GM21717 (cell line): ENCODE measurements at regions not wholly inside any gene's neighbourhood (a gene's known extent, or its start where the extent isn't known, plus 50 kb on each side); places are given as distances from the start of the nearest gene placed in this dataset.

Source experiments
- ATAC-seq: cut with Tn5 transposase; IDR thresholded peaks from one replicate; pipeline ENCODE4 v1.9.1; 2021; ENCODE audit warnings: mild to moderate bottlenecking, moderate library complexity; ENCODE audit not compliant: unreplicated experiment

- no peak for ATAC-seq
Observed at GRCh38 chr2:217289177-217289906, 429.5 kb upstream of the TNP1 start.

GRCh38 chr2:217288472-217289063 lies 428.7 kb upstream of the TNP1 start:
- no peak for ATAC-seq

GRCh38 chr2:217286833-217287232 lies 427.0 kb upstream of the TNP1 start:
- ATAC-seq: no peak

GRCh38 chr2:217285926-217286325 lies 426.1 kb upstream of the TNP1 start:
- ATAC-seq: no peak

- ATAC-seq: no peak
Observed at GRCh38 chr2:217283460-217283859, 423.6 kb upstream of the TNP1 start.

- ATAC-seq: no peak
Observed at GRCh38 chr2:217282531-217282930, 422.7 kb upstream of the TNP1 start.

- no peak for ATAC-seq
Observed at GRCh38 chr2:217279556-217279955, 419.7 kb upstream of the TNP1 start.

- no peak for ATAC-seq
Observed at GRCh38 chr2:217279140-217279539, 419.3 kb upstream of the TNP1 start.

- no peak for ATAC-seq
Observed at GRCh38 chr2:217277646-217278398, 418.0 kb upstream of the TNP1 start.

- no peak for ATAC-seq
Observed at GRCh38 chr2:217276433-217276832, 416.6 kb upstream of the TNP1 start.

- ATAC-seq: no peak
Observed at GRCh38 chr2:217275091-217275490, 415.2 kb upstream of the TNP1 start.

GRCh38 chr2:217274578-217274977 lies 414.7 kb upstream of the TNP1 start:
- ATAC-seq: no peak

GRCh38 chr2:217273851-217274250 lies 414.0 kb upstream of the TNP1 start:
- no peak for ATAC-seq

GRCh38 chr2:217273162-217273561 lies 413.3 kb upstream of the TNP1 start:
- ATAC-seq: no peak

- ATAC-seq: no peak
Observed at GRCh38 chr2:217271813-217272212, 411.9 kb upstream of the TNP1 start.

GRCh38 chr2:217270485-217271121 lies 410.7 kb upstream of the TNP1 start:
- no peak for ATAC-seq

GRCh38 chr2:217269701-217270484 lies 410.0 kb upstream of the TNP1 start:
- no peak for ATAC-seq

- ATAC-seq: no peak
Observed at GRCh38 chr2:217268978-217269377, 409.1 kb upstream of the TNP1 start.

GRCh38 chr2:217267758-217268157 lies 407.9 kb upstream of the TNP1 start:
- ATAC-seq: no peak

- no peak for ATAC-seq
Observed at GRCh38 chr2:217263756-217264155, 403.9 kb upstream of the TNP1 start.

- no peak for ATAC-seq
Observed at GRCh38 chr2:217262911-217263310, 403.0 kb upstream of the TNP1 start.
